ENCODE measurements at regions not wholly inside any gene's neighbourhood (a gene's known extent, or its start where the extent isn't known, plus 50 kb on each side); places are given as distances from the start of the nearest gene placed in this dataset.

- Histone ChIP-seq H3K79me2 (ENCODE audit: insufficient read depth, low read length) (no peaks in the 10 kb centered on the region), H3K9me3 (ENCODE audit: insufficient read depth, low read depth, low read length) (no peaks in the 10 kb centered on the region), H3K4me2 (ENCODE audit: low read depth, low read length, poor library complexity, severe bottlenecking) (no peak overlapping the region), H3K9me2 (replicated peaks; ENCODE audit: low read depth, low read length) (no peaks in the 10 kb centered on the region), H3K9ac (ENCODE audit: low read depth, low read length, poor library complexity, severe bottlenecking) (no peak overlapping the region), H3K27me3 (ENCODE audit: insufficient read depth, low read length, poor library complexity, severe bottlenecking) (no peaks in the 10 kb centered on the region), H3F3A (ENCODE audit: low read depth) (no peaks in the 10 kb centered on the region), H4K20me1 (ENCODE audit: insufficient read depth, low read length, poor library complexity, severe bottlenecking) (no peaks in the 10 kb centered on the region), H3K4me3 (ENCODE audit: low read length, poor library complexity, severe bottlenecking) (no peak overlapping the region), H3K36me3 (ENCODE audit: insufficient read depth, low read length) (no peaks in the 10 kb centered on the region), H3K4me1 (ENCODE audit: insufficient read depth, low read length, poor library complexity, severe bottlenecking) (no peaks in the 10 kb centered on the region), H2AFZ (ENCODE audit: low read length) (no peak overlapping the region)
- no peak for TF ChIP-seq CTCF (conservative IDR thresholded peaks at IDR 0.05; ENCODE audit: low read length)
Observed at GRCh38 chr3:162678941-162679340, 1182.3 kb downstream of the OTOL1 start.

GRCh38 chr3:162684260-162684659 lies 1187.7 kb downstream of the OTOL1 start:
- Histone ChIP-seq H3K4me3 (ENCODE audit: low read length, poor library complexity, severe bottlenecking) (no peak overlapping the region), H2AFZ (ENCODE audit: low read length) (no peak overlapping the region), H3K36me3 (ENCODE audit: insufficient read depth, low read length) (no peaks in the 10 kb centered on the region), H3K9me3 (ENCODE audit: insufficient read depth, low read depth, low read length) (no peaks in the 10 kb centered on the region), H3K4me1 (ENCODE audit: insufficient read depth, low read length, poor library complexity, severe bottlenecking) (no peaks in the 10 kb centered on the region), H3K9me2 (replicated peaks; ENCODE audit: low read depth, low read length) (no peaks in the 10 kb centered on the region), H3K4me2 (ENCODE audit: low read depth, low read length, poor library complexity, severe bottlenecking) (no peak overlapping the region), H4K20me1 (ENCODE audit: insufficient read depth, low read length, poor library complexity, severe bottlenecking) (no peaks in the 10 kb centered on the region), H3K79me2 (ENCODE audit: insufficient read depth, low read length) (no peaks in the 10 kb centered on the region), H3K9ac (ENCODE audit: low read depth, low read length, poor library complexity, severe bottlenecking) (no peak overlapping the region), H3F3A (ENCODE audit: low read depth) (no peaks in the 10 kb centered on the region), H3K27me3 (ENCODE audit: insufficient read depth, low read length, poor library complexity, severe bottlenecking) (no peaks in the 10 kb centered on the region)
- no peak for TF ChIP-seq EZH2phosphoT487 (IDR thresholded peaks at IDR 0.05; ENCODE audit: borderline replicate concordance)
- TF ChIP-seq CTCF (conservative IDR thresholded peaks at IDR 0.05; ENCODE audit: low read length) = no peak

DNA sequence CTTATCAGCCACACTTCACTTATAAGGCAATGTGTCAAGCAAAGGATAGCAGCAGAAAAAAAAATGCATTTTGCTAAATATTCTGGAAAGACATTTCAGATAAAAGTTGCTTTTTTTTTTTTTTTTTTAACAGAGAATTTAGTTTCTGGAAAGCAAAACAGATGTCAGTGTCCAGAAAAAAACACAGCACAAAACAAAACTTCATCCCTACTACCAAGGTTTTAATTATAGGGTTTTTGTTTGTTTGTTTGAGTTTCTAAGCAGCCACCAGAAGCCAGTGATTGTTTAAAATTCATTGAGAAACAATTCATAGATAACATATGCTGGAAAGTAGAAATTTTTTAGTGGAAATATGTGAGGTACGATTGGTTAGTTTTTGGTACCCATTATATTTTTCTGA lies 1202.7 kb downstream of the OTOL1 start:
- no peak overlapping the region for H3K4me2 ChIP-seq (ENCODE audit: low read depth, low read length, poor library complexity, severe bottlenecking)

More for the DNA sequence above, 1202.7 kb downstream of the OTOL1 start:
- Histone ChIP-seq H3K9ac (ENCODE audit: low read depth, low read length, poor library complexity, severe bottlenecking) (no peak overlapping the region), H3K4me1 (ENCODE audit: insufficient read depth, low read length, poor library complexity, severe bottlenecking) (peaks cover 3% of the 10 kb centered on the region), H3K79me2 (ENCODE audit: insufficient read depth, low read length) (no peaks in the 10 kb centered on the region), H3K9me2 (replicated peaks; ENCODE audit: low read depth, low read length) (no peaks in the 10 kb centered on the region), H3K9me3 (ENCODE audit: insufficient read depth, low read depth, low read length) (no peaks in the 10 kb centered on the region), H3K27me3 (ENCODE audit: insufficient read depth, low read length, poor library complexity, severe bottlenecking) (no peaks in the 10 kb centered on the region), H3K36me3 (ENCODE audit: insufficient read depth, low read length) (no peaks in the 10 kb centered on the region), H3F3A (ENCODE audit: low read depth) (no peaks in the 10 kb centered on the region), H3K4me3 (ENCODE audit: low read length, poor library complexity, severe bottlenecking) (no peak overlapping the region), H2AFZ (ENCODE audit: low read length) (no peak overlapping the region), H4K20me1 (ENCODE audit: insufficient read depth, low read length, poor library complexity, severe bottlenecking) (no peaks in the 10 kb centered on the region)
- TF ChIP-seq EZH2phosphoT487 (IDR thresholded peaks at IDR 0.05; ENCODE audit: borderline replicate concordance) = no peak
- no peak for TF ChIP-seq CTCF (conservative IDR thresholded peaks at IDR 0.05; ENCODE audit: low read length)

Data from Loucy (cell line).